ENCODE measurements at regions not wholly inside any gene's neighbourhood (a gene's known extent, or its start where the extent isn't known, plus 50 kb on each side); places are given as distances from the start of the nearest gene placed in this dataset.

GRCh38 chr5:94072116-94072515, 330.7 kb upstream of the POU5F2 start:
- ATAC-seq (ENCODE audit: low read depth) (no peak), DNase-seq (peak; percentile 22)
- Histone ChIP-seq H2BK120ac (ENCODE audit: low read depth, low read length) (no peak overlapping the region), H3K36me3 (ENCODE audit: control insufficient read depth, insufficient read depth, low read length) (peaks cover 2% of the 10 kb centered on the region), H3K79me1 (ENCODE audit: low read depth in 1 of 2, low read length in 2 of 2) (peaks cover 5 to 6% of the 10 kb centered on the region in 2 experiments; a peak in 2 of 4 replicates), H4K5ac (ENCODE audit: low read depth, low read length) (no peak overlapping the region), H3K4me3 (ENCODE audit: insufficient read depth, low read depth, low read length) (no peak overlapping the region), H2AK9ac (replicated peaks; ENCODE audit: low read depth, low read length, poor library complexity) (no peak overlapping the region), H3K14ac (replicated peaks; ENCODE audit: low read depth, low read length) (no peak overlapping the region), H4K8ac (ENCODE audit: low read depth in 2 of 2, low read length in 2 of 2) (no peak overlapping the region), H2AFZ (replicated peaks; ENCODE audit: low read length, poor library complexity) (no peak overlapping the region), H3K9me3 (ENCODE audit: control insufficient read depth, insufficient read depth, low read length) (peaks cover 3% of the 10 kb centered on the region; the same call in 1 of the 2 replicates), H3K27ac (ENCODE audit: insufficient read depth, low read length) (no peak overlapping the region), H4K20me1 (ENCODE audit: insufficient read depth, low read length) (no peaks in the 10 kb centered on the region), H2BK15ac (ENCODE audit: low read depth, low read length) (no peak overlapping the region), H3K4ac (ENCODE audit: low read depth, low read length) (no peak overlapping the region), H4K91ac (ENCODE audit: insufficient read depth, low read depth, low read length) (no peak overlapping the region), H3K9ac (ENCODE audit: low read depth, low read length) (no peak overlapping the region), H3K18ac (ENCODE audit: low read depth, low read length) (no peak overlapping the region), H3K23ac (ENCODE audit: low read depth, low read length) (no peak overlapping the region), H2AK5ac (ENCODE audit: low read depth, low read length) (no peak overlapping the region), H3K4me1 (ENCODE audit: control insufficient read depth, insufficient read depth, low read length) (no peaks in the 10 kb centered on the region), H3K27me3 (ENCODE audit: control insufficient read depth, insufficient read depth, low read length) (no peaks in the 10 kb centered on the region), H3K9me1 (ENCODE audit: insufficient read depth, low read length) (no peaks in the 10 kb centered on the region), H2BK20ac (ENCODE audit: low read depth, low read length) (no peak overlapping the region), H3K4me2 (ENCODE audit: low read depth, low read length) (no peak overlapping the region), H3K56ac (ENCODE audit: extremely low read depth, insufficient read depth, low read length) (no peak overlapping the region), H2BK5ac (ENCODE audit: low read depth, low read length, poor library complexity, severe bottlenecking) (no peak overlapping the region)
- no TSS peak for BruUV-seq (replicated peaks)
- POLR2A ChIA-PET (ENCODE audit: unreplicated experiment) = no interaction called here
- dilution Hi-C loops (cut with HindIII; ENCODE audit: low sequenced_read_pairs, unreplicated experiment) (no loop called here), in situ Hi-C loops (cut with MboI; ENCODE audit: low sequenced_read_pairs) (no loop called here), intact Hi-C loops (cut with micrococcal nuclease) (no loop called here)
- WGBS, 2 experiments (ENCODE audit: extremely low coverage in 2 of 2, insufficient read length in 1 of 2) = no CpG with 5 or more reads among the region's 3 CpGs
- CTCF ChIA-PET = no interaction called here
- TF ChIP-seq CEBPB (IDR thresholded peaks at IDR 0.05; ENCODE audit: low read depth, low read length) (peak; percentile 44; the same call in 1 of the 2 replicates), MAFK (IDR thresholded peaks at IDR 0.05; ENCODE audit: low read depth, low read length) (no peak)
